Gastroesophageal sphincter (tissue), 3 donors: ENCODE measurements at regions not wholly inside any gene's neighbourhood (a gene's known extent, or its start where the extent isn't known, plus 50 kb on each side); places are given as distances from the start of the nearest gene placed in this dataset.

ENCODE experiments used
- EP300 ChIP-seq: sonication (generic); formaldehyde crosslinking; IDR thresholded peaks from one replicate; pipeline ENCODE4 v1.6.1; 2017; ENCODE audit warnings: antibody characterized with exemption, mild to moderate bottlenecking
- POLR2AphosphoS5 ChIP-seq: sonication (generic); formaldehyde crosslinking; IDR thresholded peaks from one replicate; pipeline ENCODE4 v1.6.1; 2017; ENCODE audit warnings: antibody characterized with exemption
- TF ChIP-seq, protein P1 (sequence below), 4 experiments: fragments of 200-600 bp in 2 of 4; fragments of 450-650 bp in 2 of 4; sonication (generic) in 1 of 4; IDR thresholded peaks; one replicate each; pipeline ENCODE4 v1.5.1; 2017 to 2019; ENCODE audit warnings: antibody characterized with exemption in 4 of 4, mild to moderate bottlenecking in 2 of 4, moderate library complexity in 2 of 4

DNA sequence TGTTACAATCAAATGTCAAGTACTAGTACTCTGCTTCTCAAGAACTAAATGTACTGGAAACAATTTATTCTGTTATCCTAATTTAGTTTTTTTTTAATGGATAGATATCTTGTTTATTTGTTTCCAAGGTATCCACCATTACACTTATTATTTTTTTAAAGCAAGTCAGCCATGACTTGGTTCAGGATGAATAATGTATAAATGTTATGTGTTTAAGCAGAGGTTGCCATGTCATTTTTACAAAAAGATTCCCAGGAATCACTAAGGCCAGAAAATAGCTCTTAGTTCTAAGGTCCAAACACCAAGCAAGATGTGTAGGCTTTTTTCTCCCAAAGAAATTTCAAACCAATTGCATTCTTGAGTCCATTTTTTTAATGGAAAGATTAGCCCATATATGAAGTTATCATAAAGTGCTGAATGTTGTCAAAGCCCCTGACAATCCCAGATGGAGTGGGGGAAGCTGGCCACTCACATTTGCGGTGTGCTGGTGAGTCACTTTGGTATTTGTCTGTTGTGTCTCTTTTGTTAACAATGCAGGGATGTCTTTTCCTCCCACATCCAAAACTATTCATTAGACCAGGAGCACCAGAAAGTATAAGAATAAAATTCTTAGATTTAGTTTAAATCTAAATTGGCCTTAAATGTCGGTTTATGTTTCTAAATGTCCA, 158.9 kb downstream of the COL6A3 start:
- TF ChIP-seq POLR2AphosphoS5 (no peak), EP300 (no peak)
- TF ChIP-seq, protein P1, sequence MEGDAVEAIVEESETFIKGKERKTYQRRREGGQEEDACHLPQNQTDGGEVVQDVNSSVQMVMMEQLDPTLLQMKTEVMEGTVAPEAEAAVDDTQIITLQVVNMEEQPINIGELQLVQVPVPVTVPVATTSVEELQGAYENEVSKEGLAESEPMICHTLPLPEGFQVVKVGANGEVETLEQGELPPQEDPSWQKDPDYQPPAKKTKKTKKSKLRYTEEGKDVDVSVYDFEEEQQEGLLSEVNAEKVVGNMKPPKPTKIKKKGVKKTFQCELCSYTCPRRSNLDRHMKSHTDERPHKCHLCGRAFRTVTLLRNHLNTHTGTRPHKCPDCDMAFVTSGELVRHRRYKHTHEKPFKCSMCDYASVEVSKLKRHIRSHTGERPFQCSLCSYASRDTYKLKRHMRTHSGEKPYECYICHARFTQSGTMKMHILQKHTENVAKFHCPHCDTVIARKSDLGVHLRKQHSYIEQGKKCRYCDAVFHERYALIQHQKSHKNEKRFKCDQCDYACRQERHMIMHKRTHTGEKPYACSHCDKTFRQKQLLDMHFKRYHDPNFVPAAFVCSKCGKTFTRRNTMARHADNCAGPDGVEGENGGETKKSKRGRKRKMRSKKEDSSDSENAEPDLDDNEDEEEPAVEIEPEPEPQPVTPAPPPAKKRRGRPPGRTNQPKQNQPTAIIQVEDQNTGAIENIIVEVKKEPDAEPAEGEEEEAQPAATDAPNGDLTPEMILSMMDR (IDR thresholded peaks at IDR 0.05), result no peak
